HG03342 (cell line): ENCODE measurements at regions not wholly inside any gene's neighbourhood (a gene's known extent, or its start where the extent isn't known, plus 50 kb on each side); places are given as distances from the start of the nearest gene placed in this dataset.
"Not testable (repeated sequence)": the region's sequence is repeated elsewhere in the genome, so short reads cannot be mapped to it uniquely, and the experiment has no call there.

Experiments used
- ATAC-seq: cut with Tn5 transposase; IDR thresholded peaks from one replicate; pipeline ENCODE4 v1.9.1; 2021; ENCODE audit warnings: mild to moderate bottlenecking, moderate library complexity; ENCODE audit not compliant: unreplicated experiment

DNA sequence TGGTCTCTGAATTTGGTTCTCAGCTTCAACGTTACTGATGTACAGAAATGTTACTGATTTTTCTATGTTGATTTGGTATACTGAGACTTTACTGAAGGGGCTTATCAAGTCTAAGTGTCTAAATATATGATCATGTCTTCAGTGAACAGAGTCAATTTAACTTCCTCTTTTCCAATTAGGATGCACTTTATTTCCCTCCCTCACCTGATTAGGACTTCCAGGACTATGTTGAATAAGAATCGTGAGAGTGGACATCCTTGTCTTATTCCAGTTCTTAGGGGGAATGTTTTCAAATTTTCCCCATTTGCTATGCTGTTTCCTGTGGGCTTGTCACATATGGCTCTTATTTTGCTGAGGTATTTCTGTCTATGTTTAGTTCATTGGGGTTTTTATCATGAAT is 349.5 kb downstream of the PRR16 start:
- no peak for ATAC-seq

DNA sequence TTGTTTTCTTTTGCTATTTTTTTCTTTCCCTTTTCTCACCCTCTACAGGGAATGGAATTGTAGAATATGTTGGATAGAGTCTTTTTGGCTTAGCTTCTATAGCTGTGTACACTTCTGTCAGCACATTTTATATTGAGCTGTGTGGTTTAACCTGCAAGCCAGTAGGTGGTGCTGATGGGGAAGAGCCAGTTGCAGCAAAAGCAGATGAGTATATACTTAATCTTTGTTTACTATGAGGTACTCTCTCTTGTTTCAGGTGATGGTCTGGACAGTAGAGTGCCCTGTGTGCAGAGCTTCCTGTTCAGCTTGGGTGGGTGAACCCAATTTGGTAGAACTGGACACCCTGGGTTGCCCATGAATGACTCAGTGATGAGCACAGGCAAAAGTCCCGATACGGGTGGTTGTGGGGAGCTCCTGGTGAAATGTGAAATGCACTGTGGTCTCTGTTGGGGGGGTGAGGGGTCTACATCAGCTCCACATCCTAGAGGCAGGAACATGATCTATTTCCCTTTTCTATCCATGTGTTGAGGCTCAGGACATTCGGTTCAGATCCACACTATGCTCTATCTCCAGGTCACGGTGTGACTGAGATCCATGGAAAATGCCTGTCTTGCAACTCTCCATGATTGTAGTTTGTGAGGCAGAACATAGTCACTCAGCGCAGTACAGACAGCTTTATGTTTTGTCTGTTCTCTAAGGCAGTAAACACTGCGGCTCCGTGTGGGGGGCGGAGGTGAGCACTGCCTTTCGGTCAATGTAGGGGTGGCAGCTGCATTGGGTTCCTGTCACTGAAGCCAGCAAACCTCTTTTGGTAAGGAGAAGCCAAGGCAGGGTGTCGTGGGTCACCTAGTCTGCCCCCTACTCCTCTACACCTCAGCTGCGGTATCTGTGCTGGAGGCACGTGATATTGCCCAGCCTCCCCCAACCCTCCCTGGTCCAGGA is 353.2 kb downstream of the PRR16 start:
- no peak for ATAC-seq

DNA sequence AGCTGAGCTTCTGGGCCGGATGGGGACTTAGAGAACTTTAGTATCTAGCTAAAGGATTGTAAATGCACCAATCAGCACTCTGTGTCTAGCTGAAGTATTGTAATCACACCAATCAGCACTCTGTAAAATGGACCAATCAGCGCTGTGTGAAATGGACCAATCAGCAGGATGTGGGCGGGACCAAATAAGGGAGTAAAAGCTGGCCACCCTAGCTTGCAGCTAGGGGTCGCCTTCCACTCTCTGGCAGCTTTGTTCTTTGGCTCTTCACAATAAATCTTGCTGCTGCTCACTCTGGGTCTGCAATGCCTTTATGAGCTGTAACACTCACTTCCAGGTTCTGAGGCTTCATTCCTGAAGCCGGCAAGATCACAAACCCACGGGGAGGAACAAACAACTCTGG is 354.0 kb downstream of the PRR16 start:
- ATAC-seq, result no peak

DNA sequence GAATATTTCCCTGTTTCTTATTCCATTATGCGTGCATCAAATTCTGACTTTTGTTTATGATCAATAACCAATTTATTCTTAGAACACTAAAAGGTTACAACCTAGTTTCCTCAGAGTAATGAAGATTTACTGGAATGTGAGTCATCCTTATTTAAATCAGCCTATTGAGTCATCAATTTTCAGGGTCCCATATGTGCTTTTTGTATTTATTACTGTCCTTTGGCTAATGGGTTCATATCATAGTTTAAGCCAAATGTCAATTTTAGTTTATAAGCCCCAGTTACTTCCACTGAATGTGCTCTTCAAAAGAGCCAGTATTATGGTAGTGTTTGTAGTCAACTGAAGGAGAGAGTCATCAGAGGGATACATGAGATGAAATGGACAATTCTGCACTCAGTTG is 359.2 kb downstream of the PRR16 start:
- ATAC-seq, result no peak

DNA sequence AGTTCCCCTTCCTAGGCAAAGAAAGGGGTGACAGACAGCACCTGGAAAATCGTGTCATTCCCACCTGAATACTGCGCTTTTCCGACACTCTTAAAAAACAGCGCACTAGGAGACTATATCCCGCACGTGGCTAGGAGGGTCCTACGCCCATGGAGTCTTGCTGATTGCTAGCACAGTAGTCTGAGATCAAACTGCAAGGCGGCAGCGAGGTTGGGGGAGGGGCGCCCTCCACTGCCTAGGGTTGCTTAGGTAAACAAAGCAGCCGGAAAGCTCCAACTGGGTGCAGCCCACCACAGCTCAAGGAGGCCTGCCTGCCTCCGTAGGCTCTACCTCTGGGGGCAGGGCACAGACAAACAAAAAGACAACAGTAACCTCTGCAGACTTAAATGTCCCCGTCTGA is 367.5 kb downstream of the PRR16 start:
- not testable (repeated sequence) for ATAC-seq

DNA sequence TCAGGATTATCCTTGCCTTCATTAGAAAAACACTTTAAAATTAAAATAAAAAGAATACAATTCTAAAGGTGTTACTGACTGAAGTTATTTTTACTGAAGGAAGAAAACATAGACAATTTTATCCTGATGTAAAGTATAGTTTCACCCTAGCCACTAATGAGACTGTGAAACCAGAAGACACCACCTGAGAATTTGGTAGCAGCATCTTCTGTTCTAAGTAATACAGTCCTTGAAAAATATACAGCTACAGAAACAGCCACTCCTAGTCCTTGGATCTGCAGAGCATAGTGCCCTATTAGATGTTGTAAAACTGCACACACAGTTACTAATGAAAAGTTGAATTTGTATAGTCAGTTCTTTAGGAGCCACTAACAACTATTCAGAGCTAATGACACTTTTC is 377.7 kb downstream of the PRR16 start:
- no peak for ATAC-seq

DNA sequence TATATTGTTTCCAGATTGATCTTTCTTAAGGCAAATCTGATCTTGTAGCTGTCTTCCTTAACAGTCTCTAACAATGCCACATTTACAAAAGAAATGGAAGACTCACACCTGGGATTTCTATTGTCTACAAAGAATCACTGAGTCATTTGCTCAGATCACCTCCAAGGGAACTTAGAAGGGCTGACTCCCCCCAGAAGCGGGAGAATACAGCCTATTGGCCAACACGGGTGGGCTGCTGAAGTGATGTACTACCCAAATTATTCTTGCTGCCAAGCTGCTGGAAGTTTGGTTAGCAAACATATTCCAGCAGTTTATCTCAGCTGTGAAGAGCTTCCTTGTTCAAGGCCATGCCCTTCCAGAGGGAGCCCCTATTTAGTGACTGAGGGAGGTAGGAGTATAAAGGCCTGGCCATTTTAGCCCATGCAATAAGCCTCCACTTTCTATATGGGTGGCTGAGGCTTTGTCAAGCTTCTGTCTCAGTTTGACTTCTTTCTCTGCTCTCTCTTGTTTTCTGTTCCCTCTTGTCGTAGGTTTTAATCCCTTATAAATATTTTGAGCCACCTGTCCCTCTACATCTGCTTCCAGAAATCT is 379.4 kb downstream of the PRR16 start:
- no peak for ATAC-seq

DNA sequence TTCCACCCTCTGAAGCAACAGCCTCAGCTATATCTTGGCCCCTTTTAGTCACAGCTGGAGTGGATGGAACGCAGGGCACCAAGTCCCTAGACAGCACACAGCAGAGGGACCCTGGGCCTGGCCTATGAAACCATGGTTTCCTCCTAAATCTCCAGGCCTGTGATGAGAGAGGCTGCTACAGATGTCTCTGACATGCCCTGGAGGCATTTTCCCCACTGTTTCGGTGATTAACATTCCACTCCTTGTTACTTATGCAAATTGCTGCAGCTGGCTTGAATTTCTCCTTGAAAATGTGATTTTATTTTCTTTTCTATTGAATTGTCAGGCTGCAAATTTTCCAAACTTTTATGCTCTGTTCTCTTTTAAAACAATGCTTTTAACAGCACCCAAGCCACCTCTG is 384.8 kb downstream of the PRR16 start:
- no peak for ATAC-seq

DNA sequence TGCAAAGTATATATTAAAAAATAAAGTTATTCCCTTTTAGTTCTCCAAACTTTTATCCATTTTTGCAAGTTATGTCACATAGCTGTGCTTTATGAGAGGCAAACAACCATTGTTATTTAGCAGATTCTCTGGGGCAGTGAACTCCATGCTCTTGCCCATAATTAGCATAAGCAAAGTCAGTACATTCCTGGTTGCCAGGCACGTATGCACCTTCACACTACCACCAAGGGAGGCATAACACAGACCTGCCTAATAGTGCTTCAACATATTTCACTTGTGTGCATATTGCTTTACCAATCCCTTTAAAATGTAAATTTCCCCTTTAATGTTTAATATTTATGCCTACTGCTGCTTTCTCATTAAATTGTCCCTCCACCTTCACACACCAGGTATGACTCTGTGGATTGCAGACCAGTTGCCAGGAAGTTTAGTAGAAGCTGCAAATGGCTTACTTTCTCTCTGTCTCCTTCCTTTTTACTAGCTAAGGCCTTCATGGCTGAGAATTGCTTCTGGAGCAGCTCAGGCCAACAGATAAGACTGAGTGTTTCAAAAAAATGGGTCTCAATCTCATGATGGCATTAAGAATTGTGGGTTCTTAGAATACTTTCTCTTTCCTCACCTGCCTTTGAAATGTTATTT is 388.2 kb downstream of the PRR16 start:
- ATAC-seq, result no peak

DNA sequence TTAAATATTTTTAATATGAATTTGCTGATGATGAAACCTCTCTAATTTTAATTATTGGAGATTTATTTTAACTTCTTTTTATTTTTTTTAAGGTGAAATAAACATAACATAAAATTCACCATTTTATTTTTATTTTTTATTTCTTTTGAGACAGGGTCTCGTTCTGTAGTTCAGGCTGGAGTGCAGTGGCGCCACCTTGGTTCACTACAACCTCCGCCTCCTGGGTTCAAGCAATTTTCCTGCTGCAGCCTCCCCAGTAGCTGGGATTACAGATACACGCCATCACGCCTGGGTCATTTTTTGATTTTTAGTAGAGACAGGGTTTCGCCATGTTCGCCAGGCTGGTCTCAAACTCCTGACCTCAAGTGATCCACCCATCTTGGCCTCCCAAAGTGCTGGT is 402.9 kb downstream of the PRR16 start:
- no peak for ATAC-seq

DNA sequence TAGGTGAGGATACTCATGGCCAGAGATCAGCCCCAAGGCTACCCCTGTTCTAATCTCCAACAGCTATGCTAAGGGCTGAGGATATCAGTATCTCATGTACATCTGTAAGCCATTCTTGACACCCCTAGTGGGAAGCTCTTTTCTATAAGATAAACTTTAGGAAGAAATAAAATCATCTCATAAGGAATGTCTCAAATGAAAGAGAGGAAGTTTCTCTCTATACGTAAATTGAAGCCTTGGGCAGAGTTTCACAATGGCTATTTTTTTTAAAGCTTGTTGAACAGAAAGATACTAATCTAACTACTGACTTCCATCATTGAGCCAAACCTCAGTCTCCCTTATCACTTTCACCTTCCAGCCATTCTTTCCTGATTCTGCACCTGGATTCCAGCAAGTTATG is 405.7 kb downstream of the PRR16 start:
- no peak for ATAC-seq

DNA sequence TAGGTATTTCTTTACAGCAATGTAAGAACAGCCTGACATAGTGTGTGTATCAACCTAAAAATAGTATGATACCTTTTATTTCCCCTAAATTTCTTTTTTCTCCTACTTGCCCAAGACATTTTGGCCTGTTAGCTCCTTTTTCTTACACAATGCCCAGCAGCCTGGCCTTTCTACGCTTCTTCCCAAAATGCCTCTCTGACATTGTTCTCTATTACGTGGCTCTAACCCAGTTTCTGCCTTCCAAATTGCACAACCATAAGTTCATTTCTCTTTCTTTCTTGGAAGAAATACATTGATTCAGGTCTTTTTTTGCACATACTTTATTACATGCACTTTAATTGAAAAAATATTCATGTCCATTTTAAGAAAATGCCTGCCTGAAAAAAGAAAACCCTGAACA is 408.2 kb downstream of the PRR16 start:
- ATAC-seq, result no peak

DNA sequence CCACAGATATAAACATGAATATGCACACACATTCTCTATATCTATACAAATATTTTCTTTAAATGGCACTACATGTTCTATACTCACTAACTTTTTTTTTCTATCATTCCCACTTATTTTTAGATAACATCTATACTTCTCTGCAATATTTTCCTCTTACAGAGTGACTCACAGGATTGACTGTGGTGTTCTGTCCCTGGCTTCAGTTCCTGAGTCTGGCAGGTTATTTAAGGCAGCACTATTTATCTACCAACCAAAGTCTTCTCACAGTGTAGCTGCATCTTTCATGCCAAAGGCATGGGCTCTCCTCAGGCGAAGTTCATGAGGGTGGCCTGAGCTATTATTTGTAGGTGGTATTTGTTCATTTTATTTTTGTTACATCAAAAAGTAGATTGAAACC is 409.0 kb downstream of the PRR16 start:
- ATAC-seq, result no peak

DNA sequence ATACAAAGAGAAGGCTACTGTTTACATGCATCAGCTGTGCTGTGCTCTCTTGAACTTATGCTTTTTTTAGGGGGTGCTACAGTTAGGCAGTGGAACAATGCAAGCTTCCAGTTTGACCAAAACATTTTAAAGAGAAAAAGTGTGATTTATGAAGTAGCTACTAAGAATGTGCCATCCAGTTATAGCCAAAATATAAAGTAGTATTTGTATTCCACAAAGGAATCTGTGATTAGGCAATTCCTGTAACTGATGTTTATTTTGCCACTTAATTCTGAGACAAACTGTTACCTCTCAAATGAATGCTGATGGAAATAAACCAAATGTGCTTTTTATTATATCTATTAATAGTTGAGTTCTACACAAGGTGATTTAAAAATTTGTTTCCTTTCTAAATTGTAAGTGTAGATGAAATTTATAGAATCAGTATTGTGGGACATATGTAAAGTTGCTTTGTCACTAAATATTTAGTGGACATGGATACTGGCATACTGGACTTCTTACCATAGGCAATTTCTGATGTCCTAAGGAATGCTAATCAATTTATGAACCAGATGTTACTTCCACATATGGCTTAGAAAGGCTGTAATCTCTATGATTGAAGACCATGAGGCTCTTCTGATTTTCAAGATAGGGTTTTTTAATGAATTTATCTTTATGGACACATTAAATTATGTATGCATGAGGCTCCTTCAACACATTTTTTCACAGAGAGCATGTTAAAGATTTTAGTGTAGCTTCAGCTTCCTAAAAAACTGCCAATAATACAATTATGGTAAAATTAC is 410.2 kb downstream of the PRR16 start:
- ATAC-seq, result no peak

DNA sequence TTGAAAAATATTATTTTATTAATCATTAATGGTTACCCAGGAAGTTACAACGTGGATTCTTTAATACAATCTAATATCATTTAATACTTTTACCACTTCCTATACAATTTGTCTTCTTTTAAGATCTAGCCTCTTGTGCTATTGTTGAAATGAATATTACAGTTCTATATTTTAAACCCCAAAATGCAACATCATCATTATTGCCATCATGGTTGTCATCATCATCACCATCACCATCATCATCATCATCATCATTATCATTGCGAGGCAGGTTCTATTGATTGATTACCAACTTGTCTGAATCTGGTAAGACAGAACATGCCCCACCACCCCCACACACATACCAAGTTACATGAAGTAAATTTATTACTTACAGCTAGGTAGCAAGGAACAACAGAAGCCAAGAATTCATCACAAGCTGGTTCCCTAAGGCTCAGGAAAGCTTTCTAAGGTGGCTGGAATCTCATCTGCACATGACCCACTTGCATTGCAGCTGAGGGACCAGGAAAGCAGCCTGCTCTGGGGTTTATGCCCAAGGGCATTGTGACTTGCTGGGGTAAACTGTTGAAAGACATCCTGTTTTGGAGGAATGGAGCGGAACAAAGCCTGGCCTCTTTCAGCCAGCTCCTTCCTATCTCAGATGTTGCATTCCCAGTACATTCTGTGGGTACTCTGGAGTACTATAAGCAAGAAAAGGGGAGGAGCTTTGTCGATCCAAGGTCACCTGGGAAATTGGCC is 418.1 kb downstream of the PRR16 start:
- ATAC-seq, result no peak

DNA sequence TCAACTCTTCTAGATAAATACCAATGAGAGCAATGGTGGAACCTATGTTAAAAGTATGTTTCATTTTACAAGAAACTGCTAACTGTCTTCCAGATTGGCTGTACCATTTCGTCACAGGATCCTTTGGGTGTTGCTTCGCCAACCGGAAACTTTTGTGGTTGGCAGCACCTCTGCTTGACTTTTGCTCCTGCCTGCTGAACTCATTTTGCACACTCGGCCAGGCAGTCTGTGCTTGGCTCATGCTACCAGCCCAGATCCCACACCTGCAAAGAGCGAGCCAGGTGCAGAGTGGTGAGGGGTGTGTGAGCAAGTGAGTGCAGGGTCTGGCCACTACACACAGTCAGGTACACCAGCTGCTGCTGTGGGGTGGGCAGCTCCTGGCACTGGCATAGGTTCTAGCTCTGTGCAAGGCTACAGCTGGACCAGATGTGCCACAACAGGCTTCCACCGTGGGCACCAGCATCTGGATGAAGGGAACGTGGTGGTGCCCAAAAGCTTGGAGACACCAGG is 422.3 kb downstream of the PRR16 start:
- ATAC-seq, result no peak

DNA sequence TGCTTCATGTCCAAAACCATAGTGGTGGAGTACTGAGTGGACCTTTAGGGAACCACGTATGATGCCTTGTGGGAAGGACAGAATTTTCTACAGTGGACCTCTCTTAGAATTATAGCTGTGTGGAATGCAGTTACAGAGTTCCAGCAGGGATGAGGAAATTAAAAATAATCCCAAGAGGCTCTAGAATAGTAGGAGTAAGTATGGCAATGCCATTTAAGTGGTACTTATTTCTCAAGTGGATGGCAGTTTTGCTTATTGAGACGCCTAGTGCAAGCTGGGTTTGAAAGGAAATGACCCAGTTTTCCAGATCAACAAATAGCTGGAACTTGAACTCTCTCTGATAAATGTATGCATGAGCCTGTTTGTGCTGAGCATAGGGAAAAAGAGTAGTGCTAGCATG is 431.6 kb downstream of the PRR16 start:
- ATAC-seq, result no peak

DNA sequence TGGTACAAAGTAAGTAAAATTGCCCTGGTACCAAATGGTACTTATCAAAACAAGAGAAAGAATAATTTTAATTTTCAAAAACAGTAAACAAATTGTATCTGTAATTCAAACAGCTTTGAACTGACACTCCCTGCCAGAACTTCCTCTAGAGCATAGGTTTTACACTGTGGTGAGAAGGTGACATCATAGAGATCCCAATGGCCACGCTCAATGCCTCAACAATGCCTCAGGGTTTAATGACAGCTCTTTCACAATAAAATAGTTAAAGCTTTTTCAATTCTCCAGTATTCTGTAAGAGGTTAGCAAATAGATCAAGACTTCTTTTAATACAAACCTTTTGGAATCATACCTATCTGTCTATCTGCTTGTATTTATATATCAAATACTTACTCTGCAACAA is 437.1 kb downstream of the PRR16 start:
- ATAC-seq, result no peak

DNA sequence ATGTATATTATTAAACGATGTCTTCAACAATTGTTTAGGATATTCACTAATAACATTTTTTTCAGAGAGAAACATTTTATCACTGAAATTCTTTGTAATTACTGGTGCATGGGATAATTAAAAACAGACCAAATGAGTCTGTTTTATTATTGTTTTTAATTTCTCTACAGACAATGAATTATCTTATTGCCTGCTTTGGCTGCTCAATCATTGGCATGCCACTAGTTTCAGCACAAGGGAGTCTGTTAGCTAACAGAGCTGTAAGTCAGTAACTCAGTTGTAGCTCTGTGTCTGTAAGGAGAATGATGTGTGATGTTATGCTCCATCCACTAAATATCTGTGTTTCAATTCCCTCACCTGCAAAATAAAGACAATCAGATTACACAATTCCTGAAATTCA is 443.9 kb downstream of the PRR16 start:
- ATAC-seq, result no peak

DNA sequence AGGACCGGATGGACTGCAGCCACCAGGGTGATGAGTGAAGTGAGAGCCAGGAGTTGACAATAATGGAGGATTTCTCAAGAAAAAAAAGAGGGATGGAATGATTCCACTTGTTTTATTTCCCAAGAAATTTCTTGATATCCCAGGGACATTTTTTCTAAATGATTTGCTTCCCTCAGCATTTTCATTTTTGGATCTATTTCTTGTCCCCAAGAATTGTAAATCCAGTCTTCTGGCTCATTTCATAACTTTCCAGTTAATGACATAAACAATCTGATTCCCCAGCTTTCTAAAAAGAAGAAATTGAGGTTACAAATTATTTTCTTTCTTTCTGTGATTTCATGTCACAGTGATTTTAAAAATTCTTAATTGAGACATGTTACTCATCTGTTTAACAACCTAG is 446.5 kb downstream of the PRR16 start:
- no peak for ATAC-seq
